ENCODE measurements at regions not wholly inside any gene's neighbourhood (a gene's known extent, or its start where the extent isn't known, plus 50 kb on each side); places are given as distances from the start of the nearest gene placed in this dataset.

DNA sequence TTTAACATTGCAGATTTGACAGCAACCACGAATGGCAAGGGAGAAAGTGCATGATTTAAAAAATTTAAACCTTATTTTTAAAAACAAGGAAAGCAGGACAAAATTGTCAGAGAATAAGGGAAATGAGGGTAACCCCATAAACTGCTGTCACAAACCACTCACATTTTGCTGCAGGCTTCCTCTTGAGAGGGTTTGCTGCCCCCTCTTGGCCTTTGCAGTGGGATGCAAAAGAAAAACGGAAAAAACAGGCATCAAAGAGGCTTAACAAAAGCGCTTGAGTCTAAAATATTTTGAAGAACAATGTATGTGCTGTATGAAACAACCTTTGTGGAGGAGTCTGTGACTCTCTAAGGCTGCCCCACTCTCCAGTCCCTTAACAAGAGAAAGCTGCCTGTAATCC is 91.6 kb downstream of the TMX3 start:
- DNase-seq (ENCODE audit: low read depth), result peak; percentile 45

DNA sequence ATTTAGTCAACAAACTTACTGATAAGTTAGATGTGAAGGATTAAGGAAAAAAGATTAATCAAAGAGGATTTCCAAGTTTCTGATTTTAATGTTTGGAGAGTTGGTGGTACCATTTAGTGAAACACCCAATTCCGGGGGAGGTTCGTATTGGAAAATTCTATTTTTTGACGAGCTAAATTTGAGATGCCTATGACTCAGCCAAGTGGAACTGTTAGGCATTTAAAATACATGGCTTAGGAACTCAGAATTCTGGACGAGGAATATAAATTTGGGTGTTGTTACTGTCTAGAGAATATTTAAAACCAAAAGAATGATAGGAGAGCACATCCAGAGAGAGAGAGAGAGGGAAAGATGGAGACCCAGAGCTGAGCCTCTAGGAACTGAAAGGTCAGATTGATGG is 103.6 kb downstream of the TMX3 start:
- DNase-seq (ENCODE audit: low read depth), result no peak

DNA sequence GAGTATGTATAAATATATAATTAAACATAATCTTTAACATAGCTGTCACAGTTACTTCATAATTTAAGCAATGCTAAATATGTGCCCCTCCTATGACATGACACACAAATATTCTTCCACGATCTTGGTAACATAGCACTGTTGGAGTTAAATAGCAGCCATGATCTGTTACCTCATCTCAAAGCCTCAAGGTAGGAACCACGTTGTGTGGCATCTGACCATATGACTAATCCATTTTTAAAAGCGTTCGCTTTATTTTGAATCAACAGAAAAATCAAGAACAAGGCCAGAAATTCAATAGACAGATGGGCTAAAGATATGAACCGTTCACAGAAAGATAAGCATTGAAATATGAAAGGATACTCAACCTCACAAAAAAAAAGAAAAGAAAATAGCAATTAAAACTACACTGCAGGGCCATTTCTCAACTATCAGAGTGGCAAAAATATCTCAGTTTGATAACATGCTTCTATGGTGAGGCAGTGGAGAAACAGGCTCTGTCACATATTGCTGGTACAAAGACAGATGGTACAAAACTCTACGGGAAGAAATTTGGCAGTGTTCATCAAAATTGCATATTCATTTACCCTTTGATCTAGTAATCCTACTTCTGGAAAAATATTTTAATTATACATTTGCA is 105.9 kb downstream of the TMX3 start:
- DNase-seq (ENCODE audit: low read depth), result no peak

DNA sequence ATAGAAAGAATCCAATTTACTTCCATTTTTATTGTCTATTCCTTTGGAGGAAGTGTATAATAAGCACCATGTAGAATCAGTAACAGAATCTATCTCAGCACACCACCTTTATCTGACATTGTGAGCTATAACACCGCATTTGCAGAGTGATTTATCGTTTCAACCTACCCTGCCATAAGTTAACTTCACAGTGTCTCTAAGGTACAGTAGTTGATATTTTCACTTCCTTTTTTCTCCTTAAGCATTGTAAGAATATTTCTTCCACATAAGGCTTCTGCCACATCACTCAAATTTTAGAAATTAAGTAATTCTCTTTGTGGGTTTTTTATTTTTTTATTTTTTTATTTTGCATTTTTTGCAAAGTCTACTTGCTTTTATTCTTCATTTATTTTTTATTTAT is 107.1 kb downstream of the TMX3 start:
- DNase-seq (ENCODE audit: low read depth), result no peak

DNA sequence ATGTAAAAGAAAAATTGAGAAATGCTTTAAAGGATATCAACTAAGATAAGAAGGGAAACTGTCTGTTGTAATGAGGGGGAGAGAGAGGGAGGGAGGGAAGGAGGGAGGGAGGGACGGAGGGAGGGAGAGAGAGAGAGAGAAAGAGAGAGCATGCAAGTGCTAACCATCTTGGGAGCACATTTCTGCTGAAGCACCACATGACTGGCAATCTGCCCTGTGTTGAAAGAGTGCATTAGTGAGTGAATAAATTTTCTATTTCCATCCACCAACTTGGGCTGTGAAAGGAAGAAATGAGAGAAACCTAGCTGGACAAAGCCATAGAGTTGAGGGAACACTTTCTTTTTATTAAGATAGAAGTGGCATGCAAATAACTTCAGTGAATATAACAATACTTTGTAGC is 110.7 kb downstream of the TMX3 start:
- peak; percentile 28 for DNase-seq (ENCODE audit: low read depth)

DNA sequence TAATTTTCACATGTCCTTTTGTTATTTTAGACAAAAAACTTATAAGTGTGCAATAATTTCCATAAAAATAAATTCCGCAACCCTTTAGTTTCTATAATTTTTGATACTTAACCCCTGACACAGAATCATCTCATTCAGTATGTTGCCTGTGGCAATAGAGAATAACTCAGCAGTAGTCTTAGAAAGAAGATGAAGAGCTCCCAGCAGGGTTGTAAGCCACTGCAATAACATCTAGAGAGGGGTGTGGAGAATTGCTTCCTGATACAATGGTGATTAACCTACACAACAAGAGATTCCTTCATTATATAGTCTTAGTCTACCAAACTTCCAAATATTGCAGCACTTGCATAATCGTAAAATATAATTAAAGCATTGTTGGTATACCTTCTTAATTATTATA is 118.9 kb downstream of the TMX3 start:
- no peak for DNase-seq (ENCODE audit: low read depth)

DNA sequence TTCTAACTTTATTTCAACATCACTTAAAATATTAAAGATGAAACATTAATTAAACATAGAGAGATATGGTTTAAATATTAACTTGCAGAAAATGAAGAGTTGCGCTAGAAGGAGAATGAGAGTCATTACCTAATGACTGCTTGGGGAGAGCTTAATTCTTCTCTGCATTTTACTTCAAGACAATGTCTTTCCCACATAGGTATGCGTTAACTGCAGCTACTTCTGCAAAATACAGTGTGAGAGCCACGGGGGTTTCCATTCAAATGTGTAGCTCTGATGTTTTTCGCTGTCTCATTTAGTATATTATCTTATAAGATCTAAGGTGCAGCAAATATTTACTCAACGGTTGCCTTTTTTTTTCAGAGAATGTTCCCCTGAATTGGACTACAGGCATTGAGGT is 126.7 kb downstream of the TMX3 start:
- DNase-seq (ENCODE audit: low read depth), result no peak

DNA sequence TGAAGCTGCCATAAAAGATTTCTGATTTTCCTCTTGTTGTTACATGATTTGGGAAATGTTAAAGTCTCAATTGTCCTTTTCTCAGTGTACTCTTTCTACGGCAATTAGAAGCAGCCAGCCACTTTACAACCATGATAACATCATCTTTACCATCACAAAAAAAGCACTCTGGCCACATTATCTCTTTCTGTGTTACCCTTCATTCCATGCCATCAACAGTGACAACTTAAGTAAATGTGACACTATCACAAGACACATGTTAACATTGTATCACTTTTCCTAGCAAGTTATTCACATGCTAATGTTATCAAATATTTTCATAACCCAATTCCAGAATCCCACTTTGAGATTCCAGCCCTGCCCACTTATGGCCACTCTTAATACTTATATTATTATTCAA is 131.2 kb downstream of the TMX3 start:
- DNase-seq (ENCODE audit: low read depth), result no peak

DNA sequence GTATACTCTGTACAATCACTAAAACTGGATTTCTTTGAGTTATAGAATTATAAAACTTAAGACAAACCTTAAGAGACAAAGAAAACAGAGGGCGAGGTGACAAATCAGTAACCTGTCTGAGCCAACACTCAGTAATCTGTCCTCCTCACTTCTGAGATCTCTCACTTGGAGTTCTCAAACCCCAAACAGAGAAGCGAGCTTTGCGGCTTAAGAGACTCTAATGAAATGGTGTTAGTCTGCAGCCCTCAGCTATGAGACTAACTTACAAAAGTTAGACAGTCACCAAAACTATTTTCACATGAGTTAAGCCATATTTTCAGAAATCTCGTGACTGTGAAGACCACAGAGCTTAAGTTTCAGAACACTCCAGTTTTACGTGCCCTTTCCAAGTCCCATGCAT is 140.6 kb downstream of the TMX3 start:
- DNase-seq (ENCODE audit: low read depth), result no peak

DNA sequence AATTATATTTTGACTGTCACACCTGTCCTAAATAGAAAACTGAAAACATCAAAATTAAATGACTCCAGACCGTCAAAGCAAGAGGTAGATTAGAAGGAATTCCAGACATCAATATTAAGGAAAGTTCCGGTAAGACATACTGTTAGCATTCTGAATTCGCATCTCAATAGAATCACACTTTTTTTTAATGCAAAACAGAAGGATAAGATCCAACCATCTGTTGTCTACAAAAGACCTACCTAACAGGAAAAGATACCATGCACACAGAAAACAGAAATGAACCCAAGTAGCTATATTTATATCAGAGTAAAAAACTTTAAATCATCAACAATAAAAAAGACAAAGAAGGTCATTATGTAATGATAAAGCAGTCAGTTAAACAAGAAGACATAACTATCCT is 145.0 kb downstream of the TMX3 start:
- no peak for DNase-seq (ENCODE audit: low read depth)

DNA sequence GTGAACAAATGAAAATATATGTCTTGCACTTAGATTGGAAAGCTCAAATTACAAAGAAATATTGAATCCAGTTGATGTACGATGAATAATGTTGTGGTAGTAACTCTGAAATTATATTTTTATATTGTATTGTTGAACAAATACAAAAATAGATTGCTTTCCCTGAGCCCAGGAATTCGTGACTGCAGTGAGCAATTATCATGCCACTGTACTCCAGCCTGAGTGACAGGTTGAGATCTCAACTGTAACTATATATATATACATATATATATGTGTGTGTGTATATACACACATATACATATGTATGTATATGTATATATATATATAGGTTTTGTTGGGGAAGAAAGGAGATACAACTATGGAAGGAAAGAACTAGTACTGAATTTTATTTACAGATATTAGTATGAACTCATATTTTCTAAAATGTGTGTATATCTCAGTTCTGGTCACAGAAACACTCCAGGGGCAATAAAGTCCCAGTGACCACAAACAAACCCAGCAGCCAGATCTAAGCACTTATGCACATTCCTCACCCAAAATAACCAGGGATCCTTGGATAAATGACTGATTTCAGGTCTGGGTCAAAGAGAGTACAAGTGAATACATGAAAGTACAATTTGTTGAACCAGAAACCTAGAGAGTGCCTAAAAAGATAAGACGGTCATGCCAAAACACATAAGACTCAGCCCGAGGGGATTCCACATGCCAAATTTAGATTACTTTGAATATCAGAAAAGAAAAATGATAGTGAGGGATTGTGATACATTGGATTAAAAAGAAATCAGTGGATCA is 146.3 kb downstream of the TMX3 start:
- no peak for DNase-seq (ENCODE audit: low read depth)

DNA sequence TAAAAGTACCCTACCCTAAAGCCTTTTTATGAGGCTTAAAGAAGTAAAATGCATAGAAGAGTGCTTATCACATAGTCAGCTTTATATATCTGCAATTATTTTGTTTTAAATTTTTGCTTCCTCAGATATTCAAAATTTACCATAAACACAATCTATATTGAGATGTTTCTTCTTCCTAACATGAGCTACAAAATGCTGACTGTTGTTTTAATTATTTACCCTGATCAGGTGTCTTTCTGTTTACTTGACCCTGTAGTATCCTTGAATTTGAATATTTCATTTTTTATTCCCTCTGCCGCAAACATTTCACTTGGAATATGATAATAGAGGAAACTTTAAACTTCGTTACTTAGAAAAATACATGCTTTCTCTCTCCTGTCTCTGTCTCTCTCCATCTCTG is 147.9 kb downstream of the TMX3 start:
- DNase-seq (ENCODE audit: low read depth), result no peak

DNA sequence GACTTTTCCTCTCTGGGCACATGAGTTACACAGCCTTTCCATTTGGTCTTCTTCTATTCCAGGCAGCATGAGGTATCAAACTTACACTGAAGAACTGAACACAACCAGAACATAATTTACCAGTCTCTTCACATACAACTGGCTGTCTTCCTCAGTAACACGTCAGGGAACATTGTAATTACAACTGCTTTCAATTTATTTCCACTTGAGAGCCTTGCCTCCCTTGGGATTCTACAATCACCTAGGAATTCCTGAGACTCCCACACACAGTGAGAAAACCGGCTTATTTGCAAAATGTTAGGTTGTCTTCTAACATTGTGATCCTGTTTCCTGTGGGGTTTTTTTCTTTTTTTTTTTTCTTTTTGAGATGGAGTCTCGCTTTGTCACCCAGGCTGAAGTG is 149.9 kb downstream of the TMX3 start:
- no peak for DNase-seq (ENCODE audit: low read depth)

DNA sequence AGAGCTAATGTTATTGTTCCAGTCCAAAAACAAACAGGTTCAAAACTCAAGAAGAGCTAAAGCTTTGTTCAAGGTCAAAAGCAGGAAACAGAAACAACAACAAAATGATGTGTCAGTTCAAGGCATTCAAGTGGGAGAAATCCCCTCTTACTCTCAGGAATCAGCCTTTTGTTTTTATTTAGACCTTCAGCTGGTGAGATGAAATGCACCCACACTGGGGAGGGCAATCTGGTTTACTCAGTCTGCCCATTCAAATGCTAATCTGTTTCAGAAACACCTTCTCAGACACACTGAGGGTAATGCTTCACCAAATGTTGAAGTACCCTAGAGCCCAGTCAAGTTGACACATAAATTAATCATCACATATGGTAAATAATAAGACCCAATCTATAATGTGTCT is 150.6 kb downstream of the TMX3 start:
- no peak for DNase-seq (ENCODE audit: low read depth)

DNA sequence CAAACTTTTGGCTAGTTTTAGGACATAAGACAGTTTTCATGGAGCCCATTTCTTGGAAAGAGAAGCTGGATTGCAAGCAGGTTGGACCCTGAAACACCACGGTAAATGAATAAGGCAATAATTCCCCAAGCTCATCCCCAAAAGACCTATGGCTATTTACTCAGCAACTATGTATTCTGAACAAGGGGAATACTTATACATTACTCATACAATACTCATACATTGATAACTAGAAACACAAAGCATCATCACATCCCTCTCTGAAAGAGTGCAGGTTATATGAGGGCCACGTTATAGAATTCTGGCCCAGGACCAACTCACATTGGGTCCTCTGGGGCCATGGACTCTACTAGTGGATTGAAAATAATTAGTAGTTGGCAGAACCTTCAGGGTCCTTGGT is 154.8 kb downstream of the TMX3 start:
- no peak for DNase-seq (ENCODE audit: low read depth)

DNA sequence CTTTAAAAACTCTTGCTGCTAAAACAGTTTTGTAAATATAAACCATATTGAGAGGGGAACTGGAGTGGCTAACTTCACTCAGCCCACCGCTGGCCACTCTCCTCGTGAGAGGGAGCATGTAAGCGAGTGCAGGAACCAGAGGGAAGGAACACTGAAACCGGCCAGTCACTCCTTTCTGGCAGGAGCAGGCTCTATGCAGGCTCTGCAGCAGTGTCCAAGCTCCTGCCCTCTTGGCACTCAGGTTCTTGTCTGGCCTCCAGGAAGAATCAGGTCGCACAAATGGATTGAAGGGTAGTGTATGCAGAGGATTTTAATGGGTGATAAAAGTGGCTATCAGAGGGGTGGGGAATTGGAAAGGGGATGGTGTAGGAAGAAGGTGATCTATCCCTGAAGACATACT is 157.7 kb downstream of the TMX3 start:
- no peak for DNase-seq (ENCODE audit: low read depth)

DNA sequence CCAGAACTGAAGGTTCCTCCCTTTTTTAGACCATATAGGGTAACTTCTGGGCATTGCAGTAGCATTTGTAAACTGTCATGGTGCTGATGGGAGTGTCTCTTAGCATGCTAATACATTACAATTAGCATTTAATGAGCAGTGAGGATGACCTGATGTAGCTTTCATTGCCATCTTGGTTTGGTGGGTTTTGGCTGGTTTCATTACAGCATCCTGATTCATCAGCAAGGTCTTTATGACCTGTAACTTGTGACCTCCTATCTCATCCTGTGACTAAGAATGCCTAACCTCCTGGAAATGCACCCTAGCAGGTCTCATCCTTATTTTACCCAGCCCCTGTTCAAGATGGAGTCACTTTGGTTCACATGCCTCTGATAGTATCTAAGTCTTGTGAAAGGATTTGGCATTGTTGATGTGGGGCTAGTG is 159.0 kb downstream of the TMX3 start:
- DNase-seq (ENCODE audit: low read depth), result no peak

DNA sequence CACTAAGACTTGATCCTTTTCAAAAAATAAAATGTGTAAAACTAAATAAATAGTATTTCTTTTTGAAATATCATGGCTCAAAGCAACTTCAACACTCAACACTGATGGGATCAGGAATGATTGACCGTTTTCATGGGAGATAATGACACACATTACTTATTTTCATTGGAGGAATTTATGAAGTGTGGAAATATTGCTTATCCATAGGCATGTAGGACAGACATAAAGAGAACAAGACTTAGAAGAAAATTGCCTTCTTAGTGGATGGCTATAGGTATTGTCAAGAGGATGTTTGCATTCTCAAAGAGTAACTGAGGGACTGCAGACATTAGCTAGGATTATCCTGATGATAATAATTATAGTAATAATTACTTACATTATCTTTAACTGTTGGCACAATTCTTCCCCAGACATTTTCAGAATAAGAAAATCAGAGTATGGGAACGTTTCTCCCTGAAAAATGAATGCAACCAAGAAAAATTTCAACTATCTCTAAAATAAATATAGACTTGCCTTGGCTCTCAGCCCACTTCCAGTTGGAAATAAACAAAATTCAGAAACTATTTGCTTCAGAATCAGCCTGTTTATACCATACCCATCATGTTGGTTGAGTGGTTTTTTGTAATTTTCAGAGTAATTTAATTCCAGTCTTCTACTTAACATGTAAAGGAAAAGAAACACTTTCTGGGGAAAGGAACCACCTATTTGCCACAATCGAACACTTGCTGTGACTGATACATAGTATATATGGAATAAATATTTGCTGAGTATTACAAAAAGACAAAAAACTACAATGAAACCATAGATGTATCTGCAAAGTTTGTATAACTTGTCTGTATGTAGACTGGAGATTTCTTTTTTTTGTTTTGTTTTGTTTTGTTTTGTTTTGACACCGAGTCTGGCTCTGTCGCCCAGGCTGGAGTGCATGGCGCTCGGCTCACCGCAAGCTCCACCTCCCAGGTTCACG is 165.7 kb downstream of the TMX3 start:
- DNase-seq (ENCODE audit: low read depth), result no peak

DNA sequence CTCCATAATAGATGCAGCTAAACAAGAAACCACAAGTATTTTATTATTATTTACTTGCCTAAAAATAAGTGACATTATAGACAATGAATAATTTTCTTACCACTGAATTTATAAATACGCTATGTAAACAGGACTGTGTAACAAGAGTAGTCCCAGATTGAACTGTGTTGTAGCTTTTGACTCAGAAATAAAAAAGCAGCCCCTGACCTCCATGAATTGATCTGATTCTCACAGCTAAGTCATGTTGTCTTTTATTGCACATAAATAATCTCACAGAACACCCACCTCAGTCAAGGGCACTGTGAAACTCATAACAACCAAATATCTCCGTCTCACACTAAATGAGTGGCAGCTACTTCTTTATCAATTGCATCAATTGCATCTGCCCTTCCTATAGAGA is 171.6 kb downstream of the TMX3 start:
- DNase-seq (ENCODE audit: low read depth), result no peak

DNA sequence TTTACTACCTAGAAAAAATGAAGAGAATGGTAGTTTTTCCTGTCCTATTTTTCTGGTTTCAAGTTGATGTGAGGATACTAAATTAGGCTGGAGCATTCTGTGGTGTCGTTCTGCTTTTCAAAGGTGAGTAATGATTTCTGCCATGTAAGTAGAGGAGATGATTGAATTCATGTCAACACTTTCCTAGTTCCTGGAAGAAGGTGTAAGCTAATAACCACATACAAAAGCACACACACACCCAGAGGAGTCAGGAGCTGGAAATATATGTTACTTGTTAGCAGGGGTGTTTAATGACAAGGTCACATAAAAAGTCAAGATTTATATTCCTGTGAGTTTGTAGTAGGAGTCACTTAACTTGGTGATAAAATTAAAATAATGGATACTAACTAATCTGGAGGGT is 172.1 kb downstream of the TMX3 start:
- DNase-seq (ENCODE audit: low read depth), result no peak

DNA sequence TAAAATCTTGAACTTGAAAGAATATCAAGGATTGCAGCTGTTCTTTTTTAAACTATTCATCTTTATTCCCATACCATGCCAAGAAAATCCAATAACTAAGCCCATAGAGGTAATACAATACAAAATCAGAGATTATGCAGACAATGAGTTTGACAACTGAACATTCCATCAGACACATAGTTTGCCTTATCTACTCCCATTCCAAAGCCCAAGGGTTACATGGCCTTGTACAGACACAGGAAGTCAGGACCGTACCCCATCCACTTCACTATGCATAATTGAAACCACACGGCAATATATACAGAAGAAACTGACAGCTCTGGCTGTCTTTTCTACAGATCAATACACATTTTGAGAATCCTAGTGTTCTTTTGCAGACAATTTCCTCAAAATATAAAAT is 181.3 kb downstream of the TMX3 start:
- no peak for DNase-seq (ENCODE audit: low read depth)

DNA sequence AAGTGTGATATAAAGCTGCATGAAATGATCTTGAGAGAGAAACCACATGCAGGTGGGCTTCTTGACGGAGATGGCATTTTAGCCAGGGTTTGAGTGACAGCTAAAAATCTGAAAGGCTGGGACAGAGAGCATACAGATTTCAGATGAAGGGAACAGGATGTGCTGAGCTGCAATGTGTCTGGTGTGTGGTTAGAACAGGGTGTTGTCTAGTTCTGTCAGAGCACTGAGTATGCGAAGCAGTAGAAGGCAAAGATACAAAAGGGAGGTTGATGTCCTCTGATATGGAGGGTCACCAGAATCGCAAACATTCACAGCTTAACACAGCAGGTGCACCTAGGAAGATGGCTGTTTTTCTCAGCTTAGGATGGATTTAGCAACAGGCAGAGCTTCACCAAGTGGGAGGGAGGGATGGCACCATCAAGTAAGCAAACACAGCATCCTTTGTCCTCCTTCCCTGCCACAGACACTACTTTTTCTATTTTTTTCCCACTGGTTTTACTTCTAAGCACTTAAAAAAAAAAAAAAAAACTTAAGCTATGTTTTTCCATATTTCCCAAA is 182.5 kb downstream of the TMX3 start:
- DNase-seq (ENCODE audit: low read depth), result no peak

DNA sequence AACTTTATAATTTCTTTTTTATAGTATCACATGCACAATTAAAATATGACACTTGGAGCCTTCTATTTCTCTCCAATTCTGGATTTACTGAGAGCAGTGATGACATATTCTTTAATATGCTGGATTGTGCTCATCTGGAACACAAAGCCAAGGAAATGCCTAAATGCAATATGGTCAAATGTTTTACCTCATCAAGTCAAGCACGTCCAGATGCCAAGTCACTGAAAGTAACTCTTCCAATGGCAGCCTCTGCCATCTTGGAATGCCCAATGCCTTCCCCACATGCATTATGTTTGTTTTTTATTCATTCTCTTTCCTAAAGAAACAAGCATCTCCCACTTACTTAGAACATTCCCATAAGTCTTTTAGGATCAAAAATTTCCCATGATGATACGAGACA is 189.8 kb downstream of the TMX3 start:
- DNase-seq (ENCODE audit: low read depth), result no peak

Measured in GM04504 (cell line).